ENCODE measurements at regions not wholly inside any gene's neighbourhood (a gene's known extent, or its start where the extent isn't known, plus 50 kb on each side); places are given as distances from the start of the nearest gene placed in this dataset.
A peak's percentile ranks its signal among the peaks of the same experiment; 100 is the strongest.
"Not testable (repeated sequence)": the region's sequence is repeated elsewhere in the genome, so short reads cannot be mapped to it uniquely, and the experiment has no call there.

DNA sequence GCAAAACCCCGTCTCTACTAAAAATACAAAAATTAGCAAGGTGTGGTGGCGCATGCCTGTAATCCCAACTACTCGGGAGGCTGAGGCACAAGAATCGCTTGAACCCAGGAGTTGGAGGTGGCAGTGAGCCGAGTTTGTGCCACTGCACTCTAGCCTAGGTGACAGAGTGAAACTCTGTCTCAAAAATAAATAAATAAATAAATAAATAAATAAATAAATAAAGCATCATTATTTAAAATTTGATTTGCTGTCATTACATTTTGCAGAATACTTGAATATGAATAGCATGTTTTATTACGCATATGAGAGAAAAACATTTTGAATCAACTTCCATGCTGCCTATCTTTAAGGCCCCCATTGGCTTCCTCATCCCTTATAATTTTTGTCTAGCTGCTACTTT is 53.4 kb upstream of the MED14 start:
- H2AFZ ChIP-seq (ENCODE audit: low read length, unreplicated experiment), result not testable (repeated sequence)

DNA sequence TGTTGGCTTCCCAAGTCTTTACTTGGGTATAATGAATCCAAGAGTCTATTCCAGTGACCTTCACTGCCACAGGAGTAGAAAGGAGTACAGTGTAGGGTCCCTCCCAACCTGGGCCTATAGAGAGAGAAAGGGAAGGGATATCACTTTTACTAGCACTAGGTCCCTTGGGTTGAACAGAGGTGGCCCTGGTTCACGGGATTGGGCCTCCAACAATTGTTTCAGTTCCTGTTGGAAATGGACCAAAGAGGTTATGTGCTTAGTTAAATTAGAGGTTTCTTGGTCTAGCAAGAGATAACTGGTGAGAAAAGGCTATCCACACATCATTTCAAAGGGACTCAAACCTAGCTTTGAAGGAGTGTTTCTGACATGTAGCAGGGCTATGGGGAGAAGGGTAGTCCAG is 57.1 kb upstream of the MED14 start:
- Histone ChIP-seq H3K27me3 (ENCODE audit: insufficient read depth, low read length) (no peaks in the 10 kb centered on the region), H3K79me2 (ENCODE audit: control insufficient read depth, insufficient read depth, low read length, unreplicated experiment) (no peaks in the 10 kb centered on the region), H3K4me1 (ENCODE audit: control insufficient read depth, insufficient read depth, low read length, unreplicated experiment) (peaks cover 6% of the 10 kb centered on the region), H3K4me3 (ENCODE audit: low read depth, low read length) (no peak overlapping the region), H3K36me3 (ENCODE audit: insufficient read depth, low read length) (no peaks in the 10 kb centered on the region), H3K27ac (ENCODE audit: low read depth, low read length) (no peak overlapping the region), H2AFZ (ENCODE audit: low read length, unreplicated experiment) (no peak overlapping the region)

More for the DNA sequence above, 53.4 kb upstream of the MED14 start:
- not testable (repeated sequence) for H3K4me1 ChIP-seq (ENCODE audit: control insufficient read depth, insufficient read depth, low read length, unreplicated experiment); H3K79me2 ChIP-seq (ENCODE audit: control insufficient read depth, insufficient read depth, low read length, unreplicated experiment); H3K36me3 ChIP-seq (ENCODE audit: insufficient read depth, low read length); H3K27ac ChIP-seq (ENCODE audit: low read depth, low read length); H3K27me3 ChIP-seq (ENCODE audit: insufficient read depth, low read length); H3K4me3 ChIP-seq (ENCODE audit: low read depth, low read length)

- H3K4me3 ChIP-seq (ENCODE audit: low read depth, low read length); H3K79me2 ChIP-seq (ENCODE audit: control insufficient read depth, insufficient read depth, low read length, unreplicated experiment); H3K36me3 ChIP-seq (ENCODE audit: insufficient read depth, low read length); H3K27me3 ChIP-seq (ENCODE audit: insufficient read depth, low read length); H3K4me1 ChIP-seq (ENCODE audit: control insufficient read depth, insufficient read depth, low read length, unreplicated experiment): not testable (repeated sequence)
- Histone ChIP-seq H3K27ac (ENCODE audit: low read depth, low read length) (peak overlapping the region; percentile 73; the same call in 1 of the 2 replicates), H2AFZ (ENCODE audit: low read length, unreplicated experiment) (peak overlapping the region; percentile 38)
Measured at GRCh38 chrX:40794829-40795130, 59.4 kb upstream of the MED14 start.

GRCh38 chrX:40799745-40800144 is 64.4 kb upstream of the MED14 start:
- H2AFZ ChIP-seq (ENCODE audit: low read length, unreplicated experiment); H3K36me3 ChIP-seq (ENCODE audit: insufficient read depth, low read length); H3K4me1 ChIP-seq (ENCODE audit: control insufficient read depth, insufficient read depth, low read length, unreplicated experiment); H3K79me2 ChIP-seq (ENCODE audit: control insufficient read depth, insufficient read depth, low read length, unreplicated experiment); H3K4me3 ChIP-seq (ENCODE audit: low read depth, low read length); H3K27me3 ChIP-seq (ENCODE audit: insufficient read depth, low read length); H3K27ac ChIP-seq (ENCODE audit: low read depth, low read length): not testable (repeated sequence)

GRCh38 chrX:40805404-40805803 is 70.1 kb upstream of the MED14 start:
- no peaks in the 10 kb centered on the region for H3K27me3 ChIP-seq (ENCODE audit: insufficient read depth, low read length)
- peaks cover 5% of the 10 kb centered on the region for H3K4me1 ChIP-seq (ENCODE audit: control insufficient read depth, insufficient read depth, low read length, unreplicated experiment)
- H3K4me3 ChIP-seq (ENCODE audit: low read depth, low read length), result no peak overlapping the region
- no peaks in the 10 kb centered on the region for H3K36me3 ChIP-seq (ENCODE audit: insufficient read depth, low read length)
- no peak overlapping the region for H2AFZ ChIP-seq (ENCODE audit: low read length, unreplicated experiment)
- no peaks in the 10 kb centered on the region for H3K79me2 ChIP-seq (ENCODE audit: control insufficient read depth, insufficient read depth, low read length, unreplicated experiment)
- H3K27ac ChIP-seq (ENCODE audit: low read depth, low read length), result no peak overlapping the region

- Histone ChIP-seq H3K4me1 (ENCODE audit: control insufficient read depth, insufficient read depth, low read length, unreplicated experiment) (peaks cover 5% of the 10 kb centered on the region), H3K79me2 (ENCODE audit: control insufficient read depth, insufficient read depth, low read length, unreplicated experiment) (no peaks in the 10 kb centered on the region), H3K27ac (ENCODE audit: low read depth, low read length) (no peak overlapping the region), H3K36me3 (ENCODE audit: insufficient read depth, low read length) (no peaks in the 10 kb centered on the region), H3K4me3 (ENCODE audit: low read depth, low read length) (no peak overlapping the region), H3K27me3 (ENCODE audit: insufficient read depth, low read length) (no peaks in the 10 kb centered on the region), H2AFZ (ENCODE audit: low read length, unreplicated experiment) (no peak overlapping the region)
Measured at GRCh38 chrX:40806513-40807220, 71.3 kb upstream of the MED14 start.

DNA sequence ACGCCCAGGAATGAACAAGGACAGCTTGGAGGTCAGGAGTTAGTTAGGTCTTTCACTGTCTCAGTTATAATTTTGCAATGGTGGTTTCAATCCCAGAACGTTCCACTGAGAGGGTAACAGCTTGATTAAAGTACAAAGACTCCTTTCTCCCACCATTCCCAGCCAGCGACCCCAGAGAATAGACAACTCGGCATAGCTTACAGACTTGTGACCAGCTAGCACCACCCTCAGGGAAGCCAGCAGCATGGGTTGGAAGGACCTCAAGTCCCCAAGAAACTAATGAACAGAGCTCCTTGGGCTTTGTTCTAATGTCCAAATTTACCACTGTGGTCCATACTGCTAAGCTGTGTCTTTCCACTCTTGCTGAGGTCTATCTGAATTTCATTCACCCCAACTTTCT is 72.0 kb upstream of the MED14 start:
- H3K4me1 ChIP-seq (ENCODE audit: control insufficient read depth, insufficient read depth, low read length, unreplicated experiment), result peaks cover 5% of the 10 kb centered on the region
- H3K27me3 ChIP-seq (ENCODE audit: insufficient read depth, low read length), result no peaks in the 10 kb centered on the region
- no peak overlapping the region for H3K4me3 ChIP-seq (ENCODE audit: low read depth, low read length)
- no peaks in the 10 kb centered on the region for H3K79me2 ChIP-seq (ENCODE audit: control insufficient read depth, insufficient read depth, low read length, unreplicated experiment)
- H3K27ac ChIP-seq (ENCODE audit: low read depth, low read length), result no peak overlapping the region
- no peaks in the 10 kb centered on the region for H3K36me3 ChIP-seq (ENCODE audit: insufficient read depth, low read length)
- H2AFZ ChIP-seq (ENCODE audit: low read length, unreplicated experiment), result no peak overlapping the region

DNA sequence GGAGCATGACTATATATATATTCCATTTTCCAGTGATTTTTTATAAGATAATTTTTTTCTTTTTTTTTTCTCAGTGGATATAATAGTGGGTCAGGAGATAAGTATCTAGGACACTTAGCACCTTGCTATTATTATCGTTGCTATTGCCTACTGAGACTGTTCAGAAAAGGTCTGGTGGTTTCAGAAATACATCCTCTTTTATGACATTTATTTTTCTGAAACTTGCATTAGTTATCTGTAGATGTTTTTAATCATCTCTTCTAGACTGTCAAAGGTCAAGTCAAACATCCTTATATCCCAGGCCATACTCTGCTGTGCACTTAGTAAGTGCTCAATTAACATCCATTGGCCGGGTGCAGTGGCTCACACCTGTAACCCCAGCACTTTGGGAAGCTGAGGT is 72.9 kb upstream of the MED14 start:
- no peak overlapping the region for H2AFZ ChIP-seq (ENCODE audit: low read length, unreplicated experiment)
- H3K79me2 ChIP-seq (ENCODE audit: control insufficient read depth, insufficient read depth, low read length, unreplicated experiment), result no peaks in the 10 kb centered on the region
- H3K4me3 ChIP-seq (ENCODE audit: low read depth, low read length), result no peak overlapping the region

DNA sequence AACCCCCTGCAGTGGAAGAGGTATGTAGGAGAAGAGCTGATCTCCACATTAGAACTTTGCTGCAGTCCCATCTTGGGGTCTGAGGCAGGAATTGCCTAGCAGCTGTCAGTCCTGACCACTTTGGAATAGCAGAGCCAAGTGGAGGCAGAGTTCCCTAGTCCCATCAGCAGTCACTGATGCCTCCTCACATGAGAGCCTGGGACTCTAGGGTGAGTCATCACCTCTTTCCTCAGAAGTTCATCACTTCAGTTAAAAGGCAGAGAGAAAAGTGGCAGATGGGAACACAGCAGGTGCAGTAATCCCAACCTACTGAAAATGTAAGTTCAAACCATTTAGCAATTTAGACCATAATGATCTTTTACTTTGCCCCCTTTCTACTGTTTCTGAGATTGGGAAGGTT is 73.9 kb upstream of the MED14 start:
- peaks cover 5% of the 10 kb centered on the region for H3K4me1 ChIP-seq (ENCODE audit: control insufficient read depth, insufficient read depth, low read length, unreplicated experiment)
- no peaks in the 10 kb centered on the region for H3K79me2 ChIP-seq (ENCODE audit: control insufficient read depth, insufficient read depth, low read length, unreplicated experiment)
- no peaks in the 10 kb centered on the region for H3K27me3 ChIP-seq (ENCODE audit: insufficient read depth, low read length)
- H3K4me3 ChIP-seq (ENCODE audit: low read depth, low read length), result no peak overlapping the region
- H2AFZ ChIP-seq (ENCODE audit: low read length, unreplicated experiment), result no peak overlapping the region
- no peaks in the 10 kb centered on the region for H3K36me3 ChIP-seq (ENCODE audit: insufficient read depth, low read length)
- H3K27ac ChIP-seq (ENCODE audit: low read depth, low read length), result no peak overlapping the region

More for the DNA sequence above, 72.9 kb upstream of the MED14 start:
- Histone ChIP-seq H3K27me3 (ENCODE audit: insufficient read depth, low read length) (no peaks in the 10 kb centered on the region), H3K36me3 (ENCODE audit: insufficient read depth, low read length) (no peaks in the 10 kb centered on the region), H3K4me1 (ENCODE audit: control insufficient read depth, insufficient read depth, low read length, unreplicated experiment) (peaks cover 5% of the 10 kb centered on the region), H3K27ac (ENCODE audit: low read depth, low read length) (no peak overlapping the region)

- not testable (repeated sequence) for H3K79me2 ChIP-seq (ENCODE audit: control insufficient read depth, insufficient read depth, low read length, unreplicated experiment); H3K4me1 ChIP-seq (ENCODE audit: control insufficient read depth, insufficient read depth, low read length, unreplicated experiment); H3K4me3 ChIP-seq (ENCODE audit: low read depth, low read length); H3K27ac ChIP-seq (ENCODE audit: low read depth, low read length); H3K36me3 ChIP-seq (ENCODE audit: insufficient read depth, low read length); H3K27me3 ChIP-seq (ENCODE audit: insufficient read depth, low read length); H2AFZ ChIP-seq (ENCODE audit: low read length, unreplicated experiment)
Measured at GRCh38 chrX:40815045-40815444, 79.7 kb upstream of the MED14 start.

DNA sequence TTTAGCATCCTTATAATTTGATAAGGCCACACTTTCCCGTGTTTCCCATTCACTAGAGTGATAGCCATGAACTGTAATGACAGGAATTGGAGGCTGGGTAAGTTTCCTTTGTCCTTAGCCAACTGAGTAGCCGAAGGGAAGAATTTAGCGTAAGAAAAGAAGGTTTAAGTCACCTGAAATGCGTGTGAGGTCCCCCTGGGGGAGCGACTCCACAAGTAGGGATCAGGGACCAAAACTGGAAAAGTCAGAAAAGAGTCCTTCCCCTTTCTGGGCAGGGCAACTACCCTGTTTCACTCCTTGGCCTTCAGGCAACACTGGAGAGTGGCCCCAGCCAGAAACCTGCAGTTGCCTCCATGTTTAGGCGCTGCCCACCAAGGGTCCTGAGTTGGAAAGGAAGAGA is 81.6 kb upstream of the MED14 start:
- no peak overlapping the region for H3K27ac ChIP-seq (ENCODE audit: low read depth, low read length)

More for the DNA sequence above, 81.6 kb upstream of the MED14 start:
- Histone ChIP-seq H3K79me2 (ENCODE audit: control insufficient read depth, insufficient read depth, low read length, unreplicated experiment) (no peaks in the 10 kb centered on the region), H3K27me3 (ENCODE audit: insufficient read depth, low read length) (no peaks in the 10 kb centered on the region), H2AFZ (ENCODE audit: low read length, unreplicated experiment) (peak overlapping the region; percentile 38), H3K4me1 (ENCODE audit: control insufficient read depth, insufficient read depth, low read length, unreplicated experiment) (no peaks in the 10 kb centered on the region), H3K36me3 (ENCODE audit: insufficient read depth, low read length) (no peaks in the 10 kb centered on the region), H3K4me3 (ENCODE audit: low read depth, low read length) (no peak overlapping the region)
